Smooth muscle cell (in vitro differentiated cells): ENCODE measurements at regions not wholly inside any gene's neighbourhood (a gene's known extent, or its start where the extent isn't known, plus 50 kb on each side); places are given as distances from the start of the nearest gene placed in this dataset.

Experiments
- DNase-seq: peaks from one replicate; lab custom pipeline; 2025; ENCODE audit not compliant: unreplicated experiment; lab: John Stamatoyannopoulos, UW
- H2AFZ ChIP-seq: fragments of 200-600 bp; sonication (generic); 2 replicates; pipeline ENCODE4 v1.6.0; 2016; ENCODE audit warnings: antibody characterized with exemption, low read depth, mild to moderate bottlenecking
- H3F3A ChIP-seq: fragments of 200-600 bp; sonication (generic); 2 replicates; pipeline ENCODE4 v1.6.0; 2017; ENCODE audit warnings: antibody characterized with exemption, low read depth
- H3K27ac ChIP-seq: fragments of 200-600 bp; sonication (generic); 2 replicates; pipeline ENCODE4 v1.5.1; 2016; ENCODE audit warnings: low read depth, mild to moderate bottlenecking
- H3K27me3 ChIP-seq: fragments of 200-600 bp; sonication (generic); 2 replicates; pipeline ENCODE4 v1.6.1; 2016; ENCODE audit warnings: low read depth, mild to moderate bottlenecking
- H3K36me3 ChIP-seq: fragments of 200-600 bp; sonication (generic); 2 replicates; pipeline ENCODE4 v1.5.1; 2016; ENCODE audit warnings: low read depth
- H3K4me1 ChIP-seq: fragments of 200-600 bp; sonication (generic); 2 replicates; pipeline ENCODE4 v1.5.1; 2016; ENCODE audit warnings: low read depth
- H3K4me2 ChIP-seq: fragments of 200-600 bp; sonication (generic); 2 replicates; pipeline ENCODE4 v1.6.0; 2016; ENCODE audit warnings: mild to moderate bottlenecking
- H3K4me3 ChIP-seq: fragments of 200-600 bp; sonication (generic); 2 replicates; pipeline ENCODE4 v1.5.1; 2016; ENCODE audit warnings: mild to moderate bottlenecking
- H3K79me2 ChIP-seq: fragments of 200-600 bp; sonication (generic); 2 replicates; pipeline ENCODE4 v1.6.0; 2016; ENCODE audit warnings: low read depth, mild to moderate bottlenecking
- H3K9ac ChIP-seq: fragments of 200-600 bp; sonication (generic); 2 replicates; pipeline ENCODE4 v1.6.0; 2016; ENCODE audit warnings: low read depth
- H3K9me3 ChIP-seq: fragments of 200-600 bp; sonication (generic); replicated peaks from 2 replicates; pipeline ENCODE4 v1.5.1; 2016; ENCODE audit warnings: low read depth
- H4K20me1 ChIP-seq: fragments of 200-600 bp; sonication (generic); 2 replicates; pipeline ENCODE4 v1.6.0; 2016; ENCODE audit warnings: low read depth
- CTCF ChIP-seq: fragments of 200-600 bp; sonication (generic); IDR thresholded peaks from 2 replicates; pipeline ENCODE4 v1.5.1; 2017; ENCODE audit warnings: borderline replicate concordance, mild to moderate bottlenecking, antibody characterized with exemption; ENCODE audit not compliant: insufficient read depth, poor library complexity, severe bottlenecking
- WGBS: methylation state at CpG from one replicate; pipeline ENCODE4 v1.1.7; 2016; ENCODE audit warnings: low lambda C conversion rate; 5-methylcytosine and 5-hydroxymethylcytosine counted together

GRCh38 chr3:18593231-18593630 lies 168.1 kb upstream of the SATB1 start:
- no peak for DNase-seq
- TF ChIP-seq CTCF, result no peak
- Histone ChIP-seq H3K36me3 (no peaks in the 10 kb centered on the region), H2AFZ (no peak overlapping the region), H3K27ac (no peak overlapping the region), H3K9me3 (no peaks in the 10 kb centered on the region), H3K4me1 (no peaks in the 10 kb centered on the region), H3K27me3 (no peaks in the 10 kb centered on the region), H3K79me2 (no peaks in the 10 kb centered on the region), H3K9ac (no peak overlapping the region), H4K20me1 (no peaks in the 10 kb centered on the region), H3F3A (no peaks in the 10 kb centered on the region), H3K4me3 (no peak overlapping the region), H3K4me2 (no peak overlapping the region)
- 76% methylated on average over 1 of the region's 1 CpG for WGBS

- H4K20me1 ChIP-seq, result no peaks in the 10 kb centered on the region
- H2AFZ ChIP-seq, result no peak overlapping the region
- no peak overlapping the region for H3K27ac ChIP-seq
- 65% methylated on average over 3 of the region's 3 CpGs for WGBS
- no peak for TF ChIP-seq CTCF
- H3K36me3 ChIP-seq, result no peaks in the 10 kb centered on the region
- H3F3A ChIP-seq, result no peaks in the 10 kb centered on the region
- no peaks in the 10 kb centered on the region for H3K79me2 ChIP-seq
- no peak overlapping the region for H3K4me3 ChIP-seq
- no peaks in the 10 kb centered on the region for H3K4me1 ChIP-seq
- no peak overlapping the region for H3K4me2 ChIP-seq
- no peaks in the 10 kb centered on the region for H3K9me3 ChIP-seq
- no peak for DNase-seq
- H3K27me3 ChIP-seq, result no peaks in the 10 kb centered on the region
- no peak overlapping the region for H3K9ac ChIP-seq
Observed at GRCh38 chr3:18591120-18591519, 166.0 kb upstream of the SATB1 start.

- no peak overlapping the region for H3K9ac ChIP-seq
- DNase-seq, result no peak
- H3K27ac ChIP-seq, result no peak overlapping the region
- no peaks in the 10 kb centered on the region for H3K9me3 ChIP-seq
- H2AFZ ChIP-seq, result no peak overlapping the region
- no peaks in the 10 kb centered on the region for H4K20me1 ChIP-seq
- no peaks in the 10 kb centered on the region for H3K4me1 ChIP-seq
- H3K4me2 ChIP-seq, result no peak overlapping the region
- no peaks in the 10 kb centered on the region for H3K27me3 ChIP-seq
- no peak for TF ChIP-seq CTCF
- H3K4me3 ChIP-seq, result no peak overlapping the region
- no peaks in the 10 kb centered on the region for H3K36me3 ChIP-seq
- H3F3A ChIP-seq, result no peaks in the 10 kb centered on the region
- H3K79me2 ChIP-seq, result no peaks in the 10 kb centered on the region
- 84% methylated on average over 2 of the region's 2 CpGs for WGBS
Observed at GRCh38 chr3:18586076-18586475, 160.9 kb upstream of the SATB1 start.
